ENCODE measurements at regions not wholly inside any gene's neighbourhood (a gene's known extent, or its start where the extent isn't known, plus 50 kb on each side); places are given as distances from the start of the nearest gene placed in this dataset.

- no peak overlapping the region for H3K4me3 ChIP-seq (ENCODE audit: low read depth, low read length)
- TF ChIP-seq CTCF (IDR thresholded peaks at IDR 0.05; ENCODE audit: low read depth, low read length), result no peak
Measured at GRCh38 chr7:41592236-41592635, 110.7 kb downstream of the INHBA start.

GRCh38 chr7:41590986-41591385 is 111.9 kb downstream of the INHBA start:
- H3K4me3 ChIP-seq (ENCODE audit: low read depth, low read length), result no peak overlapping the region
- no peak for TF ChIP-seq CTCF (IDR thresholded peaks at IDR 0.05; ENCODE audit: low read depth, low read length)

DNA sequence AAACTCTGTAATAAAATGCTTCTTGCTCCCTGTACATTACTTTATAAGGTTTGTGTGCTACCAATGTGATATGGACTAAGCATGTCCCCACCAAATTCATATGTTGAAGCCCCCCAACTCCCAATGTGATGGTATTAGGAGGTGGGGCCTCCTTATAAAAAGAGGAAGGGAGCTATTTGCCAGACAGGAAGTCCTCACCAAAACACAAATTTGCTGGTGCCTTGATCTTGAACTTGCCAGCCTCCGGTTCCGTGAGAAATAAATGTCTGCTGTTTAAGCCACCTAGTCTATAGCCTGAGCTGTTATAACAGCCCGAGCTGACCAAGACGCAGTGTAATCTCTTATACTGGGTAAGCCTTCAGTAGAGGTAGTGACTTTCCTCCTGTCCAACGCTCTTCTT is 114.5 kb downstream of the INHBA start:
- no peak for TF ChIP-seq CTCF (IDR thresholded peaks at IDR 0.05; ENCODE audit: low read depth, low read length)
- no peak overlapping the region for H3K4me3 ChIP-seq (ENCODE audit: low read depth, low read length)

DNA sequence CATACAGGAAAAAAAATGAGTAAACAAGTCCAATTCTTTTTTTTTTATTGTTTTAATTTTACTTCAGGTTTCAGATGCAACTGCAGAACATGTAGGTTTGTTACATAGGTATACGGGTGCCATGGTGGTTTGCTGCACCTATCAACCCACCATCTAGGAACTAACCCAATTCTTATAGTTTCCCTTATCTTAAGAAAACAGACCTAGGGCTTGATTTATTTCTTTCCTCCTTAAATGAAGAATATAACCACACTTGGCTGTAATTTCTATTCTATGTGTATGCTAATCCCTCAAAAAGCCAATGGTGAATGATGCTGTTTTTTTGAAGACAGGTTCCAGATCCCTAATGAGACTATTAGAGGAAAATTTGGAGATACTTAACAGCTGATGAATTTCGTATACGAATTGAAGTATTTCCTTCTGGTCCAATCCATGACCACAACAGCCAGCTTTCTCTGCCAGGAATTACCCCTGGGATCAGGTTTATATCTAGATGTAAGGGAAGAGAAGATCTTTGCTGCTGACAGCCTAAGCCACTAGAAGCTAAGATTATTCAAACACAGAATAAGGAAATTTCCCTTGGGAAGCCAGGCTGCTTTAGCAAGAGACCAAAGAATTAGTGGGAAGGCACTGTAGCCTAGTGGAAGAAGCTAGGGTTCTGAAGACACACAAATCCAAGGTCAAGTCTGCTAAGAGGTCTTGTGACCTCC is 115.8 kb downstream of the INHBA start:
- TF ChIP-seq CTCF (IDR thresholded peaks at IDR 0.05; ENCODE audit: low read depth, low read length), result no peak
- H3K4me3 ChIP-seq (ENCODE audit: low read depth, low read length), result no peak overlapping the region

DNA sequence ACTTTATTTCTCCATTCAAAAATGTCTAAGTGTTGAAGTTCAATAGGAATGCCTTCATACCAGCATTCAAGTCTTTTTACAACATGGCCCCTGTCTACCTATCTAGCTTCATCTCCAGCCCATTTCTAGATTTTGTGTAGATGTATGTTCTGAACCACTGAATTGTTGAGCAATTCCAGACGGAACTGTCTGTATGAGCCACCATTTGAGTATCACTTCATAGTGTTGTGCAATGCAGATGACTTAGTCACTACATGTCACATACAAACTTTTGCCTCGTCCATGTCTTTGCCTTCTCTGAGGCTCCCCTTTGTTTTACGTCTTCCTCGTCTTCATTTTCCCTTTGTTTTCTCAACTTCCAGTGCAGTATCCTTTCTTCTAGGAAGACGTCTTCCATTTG is 118.1 kb downstream of the INHBA start:
- H3K4me3 ChIP-seq (ENCODE audit: low read depth, low read length), result no peak overlapping the region
- TF ChIP-seq CTCF (IDR thresholded peaks at IDR 0.05; ENCODE audit: low read depth, low read length), result no peak

- TF ChIP-seq CTCF (IDR thresholded peaks at IDR 0.05; ENCODE audit: low read depth, low read length), result no peak
- no peak overlapping the region for H3K4me3 ChIP-seq (ENCODE audit: low read depth, low read length)
Measured at GRCh38 chr7:41582116-41582515, 120.8 kb downstream of the INHBA start.

GRCh38 chr7:41581041-41581440 is 121.8 kb downstream of the INHBA start:
- no peak overlapping the region for H3K4me3 ChIP-seq (ENCODE audit: low read depth, low read length)
- TF ChIP-seq CTCF (IDR thresholded peaks at IDR 0.05; ENCODE audit: low read depth, low read length), result no peak

Data from WI38 (cell line).